GM21367 (cell line): ENCODE measurements at regions not wholly inside any gene's neighbourhood (a gene's known extent, or its start where the extent isn't known, plus 50 kb on each side); places are given as distances from the start of the nearest gene placed in this dataset.

Source experiments
- ATAC-seq: cut with Tn5 transposase; IDR thresholded peaks from one replicate; pipeline ENCODE4 v1.9.1; 2021; ENCODE audit not compliant: unreplicated experiment

GRCh38 chr7:25850735-25851134 is 301.3 kb upstream of the NFE2L3 start:
- no peak for ATAC-seq

DNA sequence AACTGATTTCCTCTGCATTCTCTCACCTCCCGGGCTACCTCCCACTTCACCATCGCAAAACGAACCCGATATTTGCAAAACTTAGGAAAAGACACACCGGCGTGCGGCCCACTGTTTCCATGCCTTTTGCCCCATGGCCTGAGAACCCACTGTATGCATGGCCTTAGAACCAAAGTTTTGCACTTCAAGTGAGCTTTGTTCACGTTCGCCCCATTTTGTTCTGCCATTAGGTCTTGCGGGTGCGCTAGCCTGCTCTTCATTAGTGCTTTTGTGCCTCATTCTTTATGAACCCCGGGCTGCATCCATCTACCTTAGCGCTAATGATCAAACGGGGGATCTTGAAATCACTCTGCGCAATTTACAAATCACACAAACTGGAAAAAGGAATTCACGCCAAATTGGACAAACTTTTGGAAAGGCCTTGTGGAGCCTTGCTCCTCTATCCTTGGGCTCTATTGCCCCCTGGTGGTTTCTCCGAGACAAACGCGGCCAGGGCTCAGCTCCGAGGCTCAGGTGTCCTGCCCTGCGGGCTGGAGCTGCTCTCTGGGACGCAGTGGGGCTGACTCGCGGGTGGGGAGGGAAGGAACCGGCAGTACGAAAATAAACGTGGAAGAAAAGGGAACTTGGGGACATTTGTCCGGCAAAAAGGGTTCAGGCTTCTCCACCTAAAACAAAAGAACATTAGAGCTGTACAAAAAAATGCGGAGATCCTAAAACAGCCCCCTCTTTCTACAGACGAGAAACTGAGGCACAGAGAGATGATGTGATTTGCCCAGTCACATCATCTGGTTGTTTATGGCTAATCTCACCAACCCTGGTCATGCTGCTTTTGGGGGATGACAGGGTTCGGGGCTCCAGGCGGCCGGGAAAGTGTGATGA is 300.4 kb upstream of the NFE2L3 start:
- peak; percentile 46 for ATAC-seq

- no peak for ATAC-seq
Observed at GRCh38 chr7:25852211-25852938, 299.6 kb upstream of the NFE2L3 start.

GRCh38 chr7:25852939-25853271 is 299.1 kb upstream of the NFE2L3 start:
- ATAC-seq = no peak

DNA sequence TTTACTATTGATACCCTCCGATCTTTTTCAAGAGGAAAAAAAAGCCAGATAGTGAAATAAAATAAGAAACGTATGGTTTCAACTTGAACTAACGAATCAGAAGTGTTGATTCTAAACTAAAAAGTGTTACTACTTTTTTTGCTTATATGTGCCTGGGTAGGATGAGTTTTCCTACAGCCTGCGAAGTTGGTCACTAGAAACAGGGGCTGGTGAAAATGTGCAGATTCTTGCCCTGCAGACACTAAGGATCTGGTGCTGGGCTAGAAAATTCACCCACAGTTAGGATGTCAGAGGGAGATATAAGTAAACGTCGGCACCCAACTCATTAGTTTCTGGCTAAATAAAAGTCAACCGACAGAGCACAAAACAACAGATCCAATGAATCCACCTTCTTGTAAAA is 298.7 kb upstream of the NFE2L3 start:
- ATAC-seq = no peak

DNA sequence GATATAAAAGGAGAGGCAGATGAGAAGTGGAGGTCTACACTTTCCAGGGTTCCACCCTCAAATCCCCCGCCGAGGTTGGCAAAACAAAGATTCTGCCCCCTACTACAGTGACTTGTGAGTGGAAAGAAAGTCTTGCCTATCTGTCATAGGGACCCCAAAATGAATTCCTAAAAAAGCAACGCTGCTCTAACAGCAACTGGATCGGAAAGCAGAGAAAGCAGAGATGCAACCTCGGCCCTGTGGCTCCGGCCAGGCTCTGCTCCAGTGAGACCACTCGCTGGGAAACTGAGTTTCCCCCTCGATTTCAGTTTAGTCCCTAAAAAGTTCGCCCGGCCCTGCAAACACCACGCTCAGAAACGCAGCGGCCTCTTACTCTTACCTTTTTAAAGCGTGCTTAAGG is 297.9 kb upstream of the NFE2L3 start:
- ATAC-seq = no peak

GRCh38 chr7:25854608-25855497 is 297.1 kb upstream of the NFE2L3 start:
- no peak for ATAC-seq

- no peak for ATAC-seq
Observed at GRCh38 chr7:25855854-25856782, 295.9 kb upstream of the NFE2L3 start.

DNA sequence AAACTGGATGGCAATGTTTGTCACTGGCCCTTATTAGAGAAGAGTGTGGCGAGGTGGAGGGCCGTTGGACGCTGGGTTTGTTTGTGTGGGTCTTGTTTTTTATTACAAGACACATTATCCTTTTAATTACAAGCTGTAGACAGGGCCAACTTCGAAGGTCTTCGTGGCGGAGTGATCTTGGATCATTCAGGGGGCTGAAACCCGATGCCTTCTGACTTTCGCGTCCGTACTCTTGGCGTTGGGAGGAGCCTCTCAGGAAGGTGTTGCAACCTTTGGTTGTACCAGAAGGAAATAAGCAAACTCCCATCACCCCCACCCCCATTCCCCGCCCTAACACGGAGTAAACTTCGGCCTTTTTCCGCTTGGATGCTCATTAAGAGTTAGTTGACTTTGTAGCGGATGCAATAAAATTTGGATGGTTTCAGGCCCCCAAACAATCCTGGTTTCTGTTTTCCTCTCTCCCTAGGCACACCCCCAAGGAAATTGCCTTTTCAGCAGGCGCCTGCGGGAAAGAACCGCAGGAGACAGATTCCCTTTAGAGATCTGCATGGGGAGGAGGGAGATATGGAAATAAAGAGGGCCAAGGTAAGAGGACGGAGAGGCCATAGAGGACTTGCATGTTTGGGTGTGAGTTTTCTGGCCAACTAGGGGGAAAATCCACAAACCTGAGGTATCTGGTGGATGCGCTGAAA is 294.5 kb upstream of the NFE2L3 start:
- ATAC-seq = no peak

GRCh38 chr7:25858200-25858524 is 293.8 kb upstream of the NFE2L3 start:
- ATAC-seq = no peak

DNA sequence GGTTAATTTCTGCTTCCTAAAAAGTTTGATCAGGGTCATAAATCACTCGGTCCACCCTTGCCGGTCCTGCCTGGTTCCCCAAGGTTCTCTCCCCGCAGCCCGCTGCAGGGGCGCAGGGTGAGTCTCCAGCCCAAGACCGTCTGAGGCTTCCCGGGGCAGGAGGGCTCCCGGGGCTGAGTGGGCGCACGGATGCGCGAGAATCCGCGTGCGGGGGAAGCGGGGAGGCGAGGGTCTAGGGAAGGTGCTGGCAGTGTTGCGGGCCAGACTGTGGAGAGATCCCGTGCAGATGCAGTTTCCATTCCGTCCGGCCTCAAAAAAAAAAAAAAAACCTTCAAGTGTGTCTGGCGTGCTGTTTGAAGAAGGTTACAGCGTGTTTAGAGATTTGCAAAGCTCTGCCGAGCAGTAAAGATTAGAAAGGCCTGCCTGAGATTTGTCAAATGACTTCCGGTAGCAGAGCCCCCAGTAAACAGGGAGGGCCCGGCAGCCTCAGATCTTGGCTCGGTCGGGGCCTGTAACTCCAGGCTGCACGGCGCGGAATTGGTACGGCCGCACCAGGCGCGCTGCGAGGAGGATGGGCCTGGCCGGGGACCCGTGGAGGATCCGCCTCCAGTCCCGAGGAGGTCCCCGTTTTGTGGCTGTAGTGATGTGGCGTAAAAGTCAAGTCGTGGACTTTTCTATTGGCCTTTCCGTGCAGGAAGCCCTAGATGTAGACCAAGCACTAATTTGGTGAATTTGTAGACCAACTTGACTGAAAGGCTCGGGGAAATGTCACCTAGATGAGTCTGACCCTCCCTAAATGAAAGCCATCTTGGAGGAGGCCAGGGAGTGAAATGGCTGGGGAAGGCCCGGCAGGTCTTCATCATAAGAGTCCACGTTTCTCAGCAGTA is 293.2 kb upstream of the NFE2L3 start:
- no peak for ATAC-seq

- ATAC-seq = no peak
Observed at GRCh38 chr7:25859412-25860274, 292.4 kb upstream of the NFE2L3 start.

DNA sequence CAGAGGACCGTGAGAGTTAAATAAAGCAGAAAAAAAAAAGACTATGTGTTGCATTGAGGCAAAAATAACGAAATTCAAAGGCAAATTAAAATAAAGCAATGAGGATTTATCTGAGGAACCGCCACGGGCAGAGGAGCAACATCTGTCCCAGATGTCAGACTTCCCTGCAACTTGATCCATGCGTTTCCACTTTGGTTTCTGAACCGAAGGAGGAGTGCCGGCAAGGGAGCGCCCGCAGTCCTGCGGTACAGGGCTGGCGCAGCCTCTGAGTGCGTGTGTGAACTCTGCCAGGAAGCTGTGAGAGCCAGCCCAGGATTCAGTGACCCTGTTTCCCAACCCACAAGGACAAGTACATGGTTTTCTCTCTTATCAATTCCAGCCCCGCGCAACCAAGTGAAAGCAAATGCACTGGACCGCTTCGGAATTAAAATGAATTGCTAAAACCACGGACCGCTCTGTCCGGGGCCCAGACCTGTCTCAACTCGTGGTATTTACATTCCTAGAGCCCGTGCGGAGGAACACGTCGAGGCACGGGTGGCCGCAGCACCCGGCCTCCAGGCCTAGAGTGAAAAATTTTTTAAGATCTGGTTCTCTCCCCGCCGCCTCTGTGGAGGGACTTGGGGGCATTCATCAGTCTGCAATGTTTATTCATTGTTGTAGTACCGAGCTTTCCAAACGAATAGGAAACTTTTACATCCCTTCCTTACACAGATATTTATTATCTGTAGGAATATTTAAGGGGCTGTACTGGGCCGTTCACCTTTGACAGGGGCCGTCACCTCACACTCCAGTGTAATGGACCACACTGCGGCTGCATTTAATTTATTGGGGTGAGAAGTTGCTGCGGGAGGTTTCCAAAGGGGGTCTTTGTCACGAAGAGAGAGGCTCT is 291.5 kb upstream of the NFE2L3 start:
- no peak for ATAC-seq

GRCh38 chr7:25861164-25861496 is 290.9 kb upstream of the NFE2L3 start:
- ATAC-seq = no peak

DNA sequence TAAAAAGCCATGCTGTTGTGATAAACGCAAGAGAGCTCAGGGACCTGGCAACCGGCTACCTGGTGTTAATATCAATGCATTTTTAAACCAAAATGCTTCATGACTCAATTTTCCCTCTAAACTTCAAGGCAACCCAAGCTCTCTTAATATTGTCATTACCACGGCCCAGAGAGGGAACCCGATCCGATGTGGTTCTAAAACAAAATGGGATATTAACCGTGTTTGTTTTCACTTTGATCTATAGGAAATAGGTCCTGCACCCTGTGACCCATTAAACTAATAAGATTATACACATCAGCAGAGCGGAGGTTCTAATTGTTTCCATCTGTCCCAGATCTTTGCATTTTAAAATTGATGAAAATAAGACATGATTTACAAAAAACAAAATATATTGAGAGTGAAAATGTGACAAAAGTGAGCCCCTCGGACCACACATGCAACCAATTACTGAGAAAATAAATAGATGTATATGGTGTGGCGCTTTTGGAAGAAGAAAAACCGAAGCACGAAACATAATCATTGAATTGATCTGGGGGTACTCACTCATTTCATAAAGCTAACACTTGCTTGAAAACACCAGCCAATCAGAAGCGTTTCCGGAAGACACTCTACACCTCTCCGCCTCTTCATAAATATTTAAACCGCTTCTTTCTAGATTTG is 290.3 kb upstream of the NFE2L3 start:
- ATAC-seq = no peak

DNA sequence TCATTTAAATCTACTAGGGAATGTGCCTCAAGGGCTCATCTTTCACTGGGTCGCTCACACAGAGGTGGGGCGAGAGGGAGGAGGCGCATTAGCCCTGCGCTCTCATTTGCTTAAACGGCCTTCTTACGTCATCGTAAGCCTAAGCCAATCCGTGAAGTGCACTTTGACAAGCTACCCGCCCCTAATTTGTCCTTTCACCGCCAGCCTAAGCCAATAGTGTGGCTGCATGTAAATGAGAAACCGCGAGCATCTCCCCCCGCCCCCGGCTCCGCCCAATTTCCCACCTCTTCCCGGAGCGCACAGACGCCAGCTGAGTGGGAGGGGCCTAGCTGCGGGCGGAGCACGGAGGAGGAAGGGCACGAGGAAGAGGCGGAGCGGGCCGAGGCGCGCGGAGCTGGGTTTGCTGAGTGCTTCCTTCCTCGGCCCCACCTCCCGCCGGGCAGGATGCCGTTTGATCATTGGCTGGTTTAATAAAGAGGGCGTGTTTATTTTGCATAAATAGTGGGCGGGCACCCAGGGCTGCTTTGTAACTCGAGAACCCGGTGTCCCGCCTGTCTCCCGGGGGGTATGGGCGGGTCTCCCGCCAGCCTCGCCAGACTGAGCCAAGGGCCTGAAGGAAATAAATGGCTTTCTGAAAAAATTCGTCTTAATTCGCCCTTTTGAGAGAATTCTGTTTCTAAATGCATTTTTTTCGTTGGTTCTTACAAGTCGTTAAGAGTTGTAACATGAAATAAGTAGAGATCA is 289.6 kb upstream of the NFE2L3 start:
- ATAC-seq = peak; percentile 94
